ENCODE measurements at regions not wholly inside any gene's neighbourhood (a gene's known extent, or its start where the extent isn't known, plus 50 kb on each side); places are given as distances from the start of the nearest gene placed in this dataset.
"Not testable (repeated sequence)": the region's sequence is repeated elsewhere in the genome, so short reads cannot be mapped to it uniquely, and the experiment has no call there.

GRCh38 chr13:65339241-65339640 is 1890.9 kb downstream of the PCDH9 start:
- no peak for DNase-seq

GRCh38 chr13:65336916-65337315 is 1893.2 kb downstream of the PCDH9 start:
- no peak for DNase-seq

- no peak for DNase-seq
Observed at GRCh38 chr13:65336087-65336749, 1893.9 kb downstream of the PCDH9 start.

- no peak for DNase-seq
Observed at GRCh38 chr13:65330691-65331090, 1899.4 kb downstream of the PCDH9 start.

GRCh38 chr13:65330287-65330686 is 1899.8 kb downstream of the PCDH9 start:
- no peak for DNase-seq

GRCh38 chr13:65323192-65323591 is 1906.9 kb downstream of the PCDH9 start:
- DNase-seq = not testable (repeated sequence)

GRCh38 chr13:65321423-65321822 is 1908.7 kb downstream of the PCDH9 start:
- DNase-seq = not testable (repeated sequence)

- no peak for DNase-seq
Observed at GRCh38 chr13:65314008-65314407, 1916.1 kb downstream of the PCDH9 start.

GRCh38 chr13:65310663-65311328 is 1919.3 kb downstream of the PCDH9 start:
- DNase-seq = no peak

- no peak for DNase-seq
Observed at GRCh38 chr13:65309906-65310305, 1920.2 kb downstream of the PCDH9 start.

- not testable (repeated sequence) for DNase-seq
Observed at GRCh38 chr13:65308729-65309128, 1921.4 kb downstream of the PCDH9 start.

- DNase-seq = no peak
Observed at GRCh38 chr13:65307056-65307455, 1923.1 kb downstream of the PCDH9 start.

GRCh38 chr13:65302691-65303090 is 1927.4 kb downstream of the PCDH9 start:
- no peak for DNase-seq

GRCh38 chr13:65301506-65301905 is 1928.6 kb downstream of the PCDH9 start:
- DNase-seq = no peak

GRCh38 chr13:65300220-65300619 is 1929.9 kb downstream of the PCDH9 start:
- no peak for DNase-seq

- DNase-seq = no peak
Observed at GRCh38 chr13:65293530-65294198, 1936.5 kb downstream of the PCDH9 start.

GRCh38 chr13:65292488-65292901 is 1937.6 kb downstream of the PCDH9 start:
- DNase-seq = no peak

GRCh38 chr13:65287405-65287804 is 1942.7 kb downstream of the PCDH9 start:
- no peak for DNase-seq

GRCh38 chr13:65275838-65276630 is 1954.1 kb downstream of the PCDH9 start:
- no peak for DNase-seq

- DNase-seq = no peak
Observed at GRCh38 chr13:65275108-65275507, 1955.0 kb downstream of the PCDH9 start.

GRCh38 chr13:65273811-65274420 is 1956.2 kb downstream of the PCDH9 start:
- not testable (repeated sequence) for DNase-seq

- DNase-seq = no peak
Observed at GRCh38 chr13:65268009-65268408, 1962.1 kb downstream of the PCDH9 start.

- DNase-seq = no peak
Observed at GRCh38 chr13:65265988-65266387, 1964.1 kb downstream of the PCDH9 start.
